NCI-H1417 (cell line): ENCODE measurements at regions not wholly inside any gene's neighbourhood (a gene's known extent, or its start where the extent isn't known, plus 50 kb on each side); places are given as distances from the start of the nearest gene placed in this dataset.
"Not testable (repeated sequence)": the region's sequence is repeated elsewhere in the genome, so short reads cannot be mapped to it uniquely, and the experiment has no call there.

Source experiments
- DNase-seq, 3 experiments: peaks; one replicate each; lab custom pipeline; 2025; lab: John Stamatoyannopoulos, UW

- no peak for DNase-seq
These were observed 99.6 kb upstream of the FRMD4B start for GRCh38 chr3:69485489-69485888.

- DNase-seq = no peak
These were observed 98.9 kb upstream of the FRMD4B start for GRCh38 chr3:69484507-69485393.

GRCh38 chr3:69483449-69483848, 97.6 kb upstream of the FRMD4B start:
- no peak for DNase-seq

GRCh38 chr3:69480986-69481385, 95.1 kb upstream of the FRMD4B start:
- not testable (repeated sequence) for DNase-seq

GRCh38 chr3:69474186-69474585, 88.3 kb upstream of the FRMD4B start:
- DNase-seq = no peak

- no peak for DNase-seq
These were observed 86.2 kb upstream of the FRMD4B start for GRCh38 chr3:69472093-69472492.

- DNase-seq = no peak
These were observed 77.6 kb upstream of the FRMD4B start for GRCh38 chr3:69463531-69463930.

GRCh38 chr3:69462826-69463100, 76.9 kb upstream of the FRMD4B start:
- no peak for DNase-seq

- no peak for DNase-seq
These were observed 76.3 kb upstream of the FRMD4B start for GRCh38 chr3:69462022-69462825.

- no peak for DNase-seq
These were observed 74.1 kb upstream of the FRMD4B start for GRCh38 chr3:69460034-69460433.

- DNase-seq = peak in 1 of 3 experiments; percentile 7
These were observed 73.0 kb upstream of the FRMD4B start for GRCh38 chr3:69458803-69459365.

- DNase-seq = no peak
These were observed 70.7 kb upstream of the FRMD4B start for GRCh38 chr3:69456631-69457030.

- DNase-seq = no peak
These were observed 68.4 kb upstream of the FRMD4B start for GRCh38 chr3:69454204-69454787.

GRCh38 chr3:69452295-69452694, 66.4 kb upstream of the FRMD4B start:
- no peak for DNase-seq

GRCh38 chr3:69451594-69451993, 65.7 kb upstream of the FRMD4B start:
- peak in 1 of 3 experiments; percentile 22 for DNase-seq

- no peak for DNase-seq
These were observed 63.0 kb upstream of the FRMD4B start for GRCh38 chr3:69448877-69449276.

GRCh38 chr3:69446402-69447072, 60.6 kb upstream of the FRMD4B start:
- no peak for DNase-seq

GRCh38 chr3:69445498-69445897, 59.6 kb upstream of the FRMD4B start:
- DNase-seq = no peak

- no peak for DNase-seq
These were observed 59.1 kb upstream of the FRMD4B start for GRCh38 chr3:69445024-69445423.

GRCh38 chr3:69443457-69443920, 57.6 kb upstream of the FRMD4B start:
- DNase-seq = no peak

GRCh38 chr3:69442771-69443311, 57.0 kb upstream of the FRMD4B start:
- no peak for DNase-seq

GRCh38 chr3:69441732-69442131, 55.8 kb upstream of the FRMD4B start:
- DNase-seq = no peak
